ENCODE measurements at regions not wholly inside any gene's neighbourhood (a gene's known extent, or its start where the extent isn't known, plus 50 kb on each side); places are given as distances from the start of the nearest gene placed in this dataset.
A peak's percentile ranks its signal among the peaks of the same experiment; 100 is the strongest.

GRCh38 chr1:14340002-14340785 is 258.3 kb upstream of the KAZN start:
- no peaks in the 10 kb centered on the region for H3K79me2 ChIP-seq (ENCODE audit: insufficient read depth, low read length)
- H4K20me1 ChIP-seq (ENCODE audit: insufficient read depth, low read length) = no peaks in the 10 kb centered on the region
- no peak for ATAC-seq
- H3K27ac ChIP-seq (ENCODE audit: extremely low read length, insufficient read depth, low read length) = no peak overlapping the region
- intact Hi-C loops (cut with micrococcal nuclease; ENCODE audit: unreplicated experiment) = no loop called here
- H3K36me3 ChIP-seq (replicated peaks in 1 of 2; ENCODE audit: control insufficient read depth in 1 of 2, insufficient read depth in 2 of 2, low read length in 2 of 2) = no peaks in the 10 kb centered on the region
- H3K4me1 ChIP-seq (ENCODE audit: insufficient read depth, low read length) = no peaks in the 10 kb centered on the region
- H3K4me3 ChIP-seq (replicated peaks in 1 of 3; ENCODE audit: insufficient read depth in 1 of 3, low read depth in 2 of 3, low read length in 3 of 3) = no peak overlapping the region
- CTCF ChIA-PET (ENCODE audit: low intra/inter-chr PET ratio, low total read pairs) = no interaction called here
- POLR2A ChIA-PET = no interaction called here
- DNase-seq (ENCODE audit: low spot score) = no peak
- no peak overlapping the region for H2AFZ ChIP-seq (ENCODE audit: low read length)
- no peaks in the 10 kb centered on the region for H3K27me3 ChIP-seq (ENCODE audit: control insufficient read depth in 1 of 2, insufficient read depth in 2 of 2, low read length in 2 of 2)
- H3K9ac ChIP-seq (ENCODE audit: insufficient read depth, low read depth, low read length) = no peak overlapping the region
- WGBS (ENCODE audit: low lambda C conversion rate) = 0% methylated on average over 5 of the region's 5 CpGs
- TF ChIP-seq FOSL1 (CRISPR knock-in tag; IDR thresholded peaks at IDR 0.05; ENCODE audit: borderline replicate concordance) (no peak), HNF1B (CRISPR knock-in tag; IDR thresholded peaks at IDR 0.05) (no peak), AGO2 (optimal IDR thresholded peaks at IDR 0.05; ENCODE audit: low read depth, low read length) (no peak), CREB1 (IDR thresholded peaks at IDR 0.05) (peak; percentile 35; the same call in 1 of the 2 replicates), CREB1 (CRISPR knock-in tag; IDR thresholded peaks at IDR 0.05) (no peak), ZNF335 (CRISPR knock-in tag; IDR thresholded peaks at IDR 0.05) (no peak)
- BruUV-seq (replicated peaks) = no TSS peak
- FAIRE-seq = no peak
- H3K9me3 ChIP-seq (ENCODE audit: low read length) = no peaks in the 10 kb centered on the region
- no peak overlapping the region for H3K4me2 ChIP-seq (ENCODE audit: low read depth, low read length)
- in situ Hi-C loops (cut with HindIII; ENCODE audit: extremely low pct_ligation_motif_present, low pct_unique_long_range_greater_than_20kb) = no loop called here

- Histone ChIP-seq H4K20me1 (ENCODE audit: insufficient read depth, low read length) (no peaks in the 10 kb centered on the region), H3K27ac (ENCODE audit: extremely low read length, insufficient read depth, low read length) (no peak overlapping the region), H3K9me3 (ENCODE audit: low read length) (no peaks in the 10 kb centered on the region), H3K4me1 (ENCODE audit: insufficient read depth, low read length) (no peaks in the 10 kb centered on the region), H3K9ac (ENCODE audit: insufficient read depth, low read depth, low read length) (no peak overlapping the region), H3K27me3 (ENCODE audit: control insufficient read depth in 1 of 2, insufficient read depth in 2 of 2, low read length in 2 of 2) (peaks cover 0 to 2% of the 10 kb centered on the region in 2 experiments; a peak in 1 of 5 replicates), H3K36me3 (replicated peaks in 1 of 2; ENCODE audit: control insufficient read depth in 1 of 2, insufficient read depth in 2 of 2, low read length in 2 of 2) (no peaks in the 10 kb centered on the region), H3K79me2 (ENCODE audit: insufficient read depth, low read length) (no peaks in the 10 kb centered on the region), H3K4me2 (ENCODE audit: low read depth, low read length) (no peak overlapping the region), H2AFZ (ENCODE audit: low read length) (no peak overlapping the region), H3K4me3 (replicated peaks in 1 of 3; ENCODE audit: insufficient read depth in 1 of 3, low read depth in 2 of 3, low read length in 3 of 3) (no peak overlapping the region)
- no peak for DNase-seq (ENCODE audit: low spot score)
- FAIRE-seq = no peak
- ATAC-seq = no peak
- no TSS peak for BruUV-seq (replicated peaks)
- ChIA-PET CTCF (ENCODE audit: low intra/inter-chr PET ratio, low total read pairs) (no interaction called here), POLR2A (no interaction called here)
- 32% methylated on average over 3 of the region's 3 CpGs for WGBS (ENCODE audit: low lambda C conversion rate)
- intact Hi-C loops (cut with micrococcal nuclease; ENCODE audit: unreplicated experiment) = no loop called here
- in situ Hi-C loops (cut with HindIII; ENCODE audit: extremely low pct_ligation_motif_present, low pct_unique_long_range_greater_than_20kb) = no loop called here
- TF ChIP-seq ZNF577 (CRISPR knock-in tag; IDR thresholded peaks at IDR 0.05; ENCODE audit: borderline replicate concordance, low read depth) (no peak), ZBTB37 (CRISPR knock-in tag; IDR thresholded peaks at IDR 0.05) (no peak), AGO1 (IDR thresholded peaks at IDR 0.05; ENCODE audit: low read depth, low read length, poor library complexity, severe bottlenecking) (no peak), ZNF597 (CRISPR knock-in tag; IDR thresholded peaks at IDR 0.05) (no peak), REPIN1 (CRISPR knock-in tag; IDR thresholded peaks at IDR 0.05; ENCODE audit: borderline replicate concordance, low read depth) (no peak), NFYB (CRISPR knock-in tag; IDR thresholded peaks at IDR 0.05) (no peak), ISL2 (CRISPR knock-in tag; IDR thresholded peaks at IDR 0.05) (no peak), ZNF780A (CRISPR knock-in tag; IDR thresholded peaks at IDR 0.05) (no peak), SUZ12 (IDR thresholded peaks at IDR 0.05; ENCODE audit: low read depth, low read length) (no peak)
Measured at GRCh38 chr1:14341147-14341546, 257.3 kb upstream of the KAZN start.
